ENCODE measurements at regions not wholly inside any gene's neighbourhood (a gene's known extent, or its start where the extent isn't known, plus 50 kb on each side); places are given as distances from the start of the nearest gene placed in this dataset.

- BruUV-seq (replicated peaks) = no TSS peak
- in situ Hi-C loops (cut with HindIII; ENCODE audit: low pct_unique_long_range_greater_than_20kb, low sequenced_read_pairs) = no loop called here
- POLR2A ChIA-PET = no interaction called here
Measured at GRCh38 chr11:91967026-91967690, 257.5 kb upstream of the FAT3 start.

GRCh38 chr11:91966368-91966767 is 258.2 kb upstream of the FAT3 start:
- BruUV-seq (replicated peaks) = no TSS peak
- intact Hi-C loops (cut with micrococcal nuclease; ENCODE audit: unreplicated experiment) = no loop called here
- CTCF ChIA-PET = no interaction called here

More at GRCh38 chr11:91967026-91967690, 257.5 kb upstream of the FAT3 start:
- intact Hi-C loops (cut with micrococcal nuclease; ENCODE audit: unreplicated experiment) = no loop called here
- H3K4me1 ChIP-seq (ENCODE audit: control insufficient read depth, insufficient read depth, low read length) = no peaks in the 10 kb centered on the region
- DNase-seq (ENCODE audit: low read depth, low spot score) (no peak), ATAC-seq (no peak)
- no peak for TF ChIP-seq POLR2AphosphoS5 (IDR thresholded peaks at IDR 0.05; ENCODE audit: low read depth, low read length)
- TF ChIP-seq SIN3A (IDR thresholded peaks at IDR 0.05; ENCODE audit: borderline replicate concordance, insufficient read depth, low read depth, low read length) = no peak
- no peaks in the 10 kb centered on the region for H3K9me3 ChIP-seq (ENCODE audit: control insufficient read depth, insufficient read depth, low read depth, low read length)
- CTCF ChIA-PET = no interaction called here
- H3K4me3 ChIP-seq (ENCODE audit: low read depth in 2 of 2, low read length in 2 of 2) = no peak overlapping the region
- no peaks in the 10 kb centered on the region for H3K36me3 ChIP-seq (ENCODE audit: control insufficient read depth, insufficient read depth, low read length)
- H3K27ac ChIP-seq (ENCODE audit: low read length) = no peak overlapping the region
- no peaks in the 10 kb centered on the region for H3K27me3 ChIP-seq (ENCODE audit: control insufficient read depth, insufficient read depth, low read length)

More at GRCh38 chr11:91966368-91966767, 258.2 kb upstream of the FAT3 start:
- no peaks in the 10 kb centered on the region for H3K27me3 ChIP-seq (ENCODE audit: control insufficient read depth, insufficient read depth, low read length)
- no peak for TF ChIP-seq CTCF (IDR thresholded peaks at IDR 0.05)
- TF ChIP-seq POLR2AphosphoS5 (IDR thresholded peaks at IDR 0.05; ENCODE audit: low read depth, low read length) = no peak
- no peak for TF ChIP-seq SIN3A (IDR thresholded peaks at IDR 0.05; ENCODE audit: borderline replicate concordance, insufficient read depth, low read depth, low read length)
- TF ChIP-seq REST (IDR thresholded peaks at IDR 0.05; ENCODE audit: insufficient read depth in 1 of 2, low read depth in 2 of 2, low read length in 1 of 2) = no peak
- TF ChIP-seq TCF7L2 (IDR thresholded peaks at IDR 0.05; ENCODE audit: low read depth, low read length) = no peak
- DNase-seq (ENCODE audit: low read depth, low spot score) (no peak), ATAC-seq (no peak)
- H3K9me3 ChIP-seq (ENCODE audit: control insufficient read depth, insufficient read depth, low read depth, low read length) = no peaks in the 10 kb centered on the region
- no peak overlapping the region for H3K4me3 ChIP-seq (ENCODE audit: low read depth in 2 of 2, low read length in 2 of 2)
- no peaks in the 10 kb centered on the region for H3K36me3 ChIP-seq (ENCODE audit: control insufficient read depth, insufficient read depth, low read length)
- no peaks in the 10 kb centered on the region for H3K4me1 ChIP-seq (ENCODE audit: control insufficient read depth, insufficient read depth, low read length)
- no peak overlapping the region for H3K27ac ChIP-seq (ENCODE audit: low read length)
- POLR2A ChIA-PET = no interaction called here
- in situ Hi-C loops (cut with HindIII; ENCODE audit: low pct_unique_long_range_greater_than_20kb, low sequenced_read_pairs) = no loop called here
